NCI-H526 treated with DMSO at 0.1 percent for 48 hours (cell line): ENCODE measurements at regions not wholly inside any gene's neighbourhood (a gene's known extent, or its start where the extent isn't known, plus 50 kb on each side); places are given as distances from the start of the nearest gene placed in this dataset.
A peak's percentile ranks its signal among the peaks of the same experiment; 100 is the strongest.
"Not testable (repeated sequence)": the region's sequence is repeated elsewhere in the genome, so short reads cannot be mapped to it uniquely, and the experiment has no call there.

ENCODE experiments used
- DNase-seq: peaks from one replicate; lab custom pipeline; 2025; lab: John Stamatoyannopoulos, UW

DNA sequence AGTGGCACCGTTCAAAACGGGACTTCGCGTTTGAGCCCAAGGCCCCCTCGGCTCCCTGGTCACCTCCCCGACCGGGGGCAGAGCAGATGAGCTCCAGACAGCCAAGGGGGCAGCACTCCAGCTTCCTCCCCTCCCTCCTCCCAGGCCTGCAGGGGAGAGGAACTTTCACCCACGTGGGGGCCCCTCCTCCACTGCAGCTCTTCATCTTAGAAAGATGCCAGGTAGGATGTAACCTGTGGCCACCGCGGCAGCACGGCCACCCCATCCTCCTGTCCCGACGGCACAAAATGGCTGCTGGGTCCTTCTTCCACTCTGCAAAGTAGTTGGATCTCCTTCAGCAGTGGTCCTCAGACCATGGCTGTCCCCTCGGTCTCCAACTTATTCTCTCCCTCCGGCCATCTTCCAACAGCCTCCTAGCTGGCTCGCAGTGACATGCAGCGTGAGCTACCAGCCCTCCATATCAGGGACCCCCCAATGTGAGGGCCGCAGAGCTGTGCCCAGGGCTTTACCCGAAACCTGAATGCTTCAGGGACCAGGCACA, 94.5 kb upstream of the ID2 start:
- no peak for DNase-seq

DNA sequence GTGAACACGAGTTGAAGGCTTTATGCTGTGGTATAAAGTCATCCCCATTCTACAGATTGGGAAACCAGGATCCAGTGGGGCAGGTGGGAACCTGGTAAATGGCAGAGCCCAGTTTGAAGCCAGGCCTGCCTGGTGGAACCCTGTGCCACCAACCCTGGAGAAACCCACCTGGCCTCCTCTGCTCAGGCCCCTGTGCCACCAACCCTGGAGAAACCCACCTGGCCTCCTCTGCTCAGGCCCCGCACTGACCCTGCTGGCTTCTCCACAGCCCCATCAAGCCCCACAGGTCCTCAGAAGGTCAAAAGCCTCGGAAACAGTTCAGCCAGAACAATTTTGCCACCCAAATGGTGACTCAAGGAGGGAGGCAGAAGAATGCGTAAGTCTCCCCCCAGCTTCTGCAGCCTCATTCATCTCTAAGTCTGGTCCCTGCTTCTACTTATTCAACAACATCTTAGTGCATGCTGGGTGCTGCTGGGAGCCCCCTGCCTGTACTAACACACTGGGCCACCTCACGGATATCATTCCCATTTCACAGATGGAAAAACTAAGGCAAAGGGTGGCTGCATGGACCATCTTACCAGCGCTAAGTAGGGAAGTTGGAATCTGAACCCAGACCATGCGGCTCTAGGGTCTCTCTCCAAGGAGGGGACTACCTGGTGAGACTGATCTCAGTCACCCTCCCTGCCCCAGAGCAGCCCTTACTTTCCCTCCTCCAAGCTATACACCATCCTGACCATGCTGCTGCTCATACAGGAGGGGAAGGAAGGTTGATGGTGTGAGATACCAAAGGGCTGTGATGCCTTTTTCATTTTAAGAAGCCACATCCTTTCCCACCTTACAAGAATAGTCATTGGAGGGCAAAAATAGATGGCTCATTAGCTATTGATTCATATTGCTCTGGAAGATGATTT, 93.7 kb upstream of the ID2 start:
- DNase-seq, result no peak

DNA sequence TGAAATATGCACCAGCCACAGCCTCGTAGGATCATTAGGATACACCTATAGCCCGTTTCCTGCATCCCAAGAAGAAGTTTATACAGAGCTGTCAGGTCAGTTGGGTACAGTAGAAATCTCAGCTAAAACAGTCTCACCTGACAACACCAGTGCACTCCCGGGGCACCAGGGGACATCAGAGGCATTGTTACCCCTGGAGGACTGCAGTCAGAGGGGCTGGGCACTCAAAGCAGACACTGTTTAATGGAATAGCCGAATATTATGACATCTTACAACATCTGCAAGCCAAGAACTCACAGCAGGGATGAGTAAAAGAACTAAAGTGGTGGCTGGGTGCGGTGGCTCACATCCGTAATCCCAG, 93.0 kb upstream of the ID2 start:
- DNase-seq, result no peak

DNA sequence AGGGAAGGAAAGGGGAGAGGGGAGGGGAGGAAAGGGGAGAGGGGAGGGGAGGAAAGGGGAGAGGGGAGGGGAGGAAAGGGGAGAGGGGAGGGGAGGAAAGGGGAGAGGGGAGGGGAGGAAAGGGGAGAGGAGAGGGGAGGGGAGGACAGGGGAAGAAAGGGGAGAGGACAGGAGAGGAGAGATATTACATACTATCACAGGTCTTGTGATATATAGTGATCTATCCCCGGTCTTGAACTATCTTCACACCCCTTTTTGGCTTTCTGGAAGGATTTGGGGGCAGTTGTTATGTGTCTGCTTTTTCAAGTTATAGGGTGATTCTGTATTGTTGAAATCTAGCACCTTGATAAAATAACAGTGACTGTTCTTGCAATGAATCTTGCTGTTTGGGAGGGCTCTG, 92.1 kb upstream of the ID2 start:
- no peak for DNase-seq

DNA sequence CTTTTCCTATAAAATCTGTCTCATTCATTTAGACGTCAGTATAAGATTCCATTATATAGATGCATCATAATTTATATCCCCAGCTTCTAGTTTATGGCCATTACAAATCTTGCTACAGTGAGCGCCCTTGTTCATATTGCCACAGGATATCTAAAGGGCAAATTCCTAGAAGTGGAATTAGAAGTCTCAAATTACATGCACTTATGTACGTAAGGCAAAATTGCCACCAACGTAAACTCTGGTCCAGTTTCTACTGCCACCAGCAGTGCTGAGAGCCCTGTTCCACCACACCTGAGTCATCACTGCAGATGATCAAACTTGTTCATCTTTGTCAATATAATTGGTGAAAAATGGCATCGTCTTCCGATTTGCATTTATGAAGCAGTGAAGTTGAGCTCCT, 90.9 kb upstream of the ID2 start:
- DNase-seq, result peak; percentile 35

DNA sequence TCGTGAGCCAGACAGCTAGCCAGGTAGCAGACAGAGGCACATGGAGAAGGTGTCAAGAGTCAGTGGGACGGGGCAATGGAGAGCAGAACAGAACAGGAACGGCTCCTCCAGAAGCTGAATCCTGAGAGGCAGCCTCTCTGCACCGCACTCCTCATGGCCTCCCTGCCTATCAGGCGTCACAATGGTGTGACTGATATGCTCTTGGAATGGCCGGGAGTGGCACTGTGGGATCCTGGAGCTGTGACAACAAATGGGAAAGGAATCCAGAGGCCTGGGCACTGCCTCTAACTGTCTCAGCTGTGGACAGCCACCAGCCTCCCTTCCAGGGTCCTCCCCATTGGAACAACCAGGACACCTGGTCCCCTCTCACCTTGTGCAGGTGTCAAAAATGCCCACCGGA, 89.1 kb upstream of the ID2 start:
- DNase-seq, result no peak

DNA sequence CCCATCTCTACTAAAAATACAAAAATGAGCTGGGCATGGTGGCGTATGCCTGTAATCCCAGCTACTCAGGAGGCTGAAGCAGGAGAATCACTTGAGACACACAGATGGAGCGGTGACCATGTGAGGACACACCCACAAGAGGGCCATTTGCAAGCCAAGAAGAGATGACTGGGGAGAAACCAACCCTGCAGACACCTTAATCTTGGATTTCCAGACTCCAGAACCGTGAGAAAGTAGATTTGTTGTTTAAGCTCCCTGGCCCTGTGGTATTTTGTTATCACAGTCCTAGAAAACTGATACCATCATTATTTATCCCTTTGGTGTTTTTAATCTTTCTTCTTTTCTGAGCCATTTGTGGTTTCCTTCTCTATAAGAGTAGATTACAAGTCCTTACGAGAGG, 88.6 kb upstream of the ID2 start:
- DNase-seq, result no peak

DNA sequence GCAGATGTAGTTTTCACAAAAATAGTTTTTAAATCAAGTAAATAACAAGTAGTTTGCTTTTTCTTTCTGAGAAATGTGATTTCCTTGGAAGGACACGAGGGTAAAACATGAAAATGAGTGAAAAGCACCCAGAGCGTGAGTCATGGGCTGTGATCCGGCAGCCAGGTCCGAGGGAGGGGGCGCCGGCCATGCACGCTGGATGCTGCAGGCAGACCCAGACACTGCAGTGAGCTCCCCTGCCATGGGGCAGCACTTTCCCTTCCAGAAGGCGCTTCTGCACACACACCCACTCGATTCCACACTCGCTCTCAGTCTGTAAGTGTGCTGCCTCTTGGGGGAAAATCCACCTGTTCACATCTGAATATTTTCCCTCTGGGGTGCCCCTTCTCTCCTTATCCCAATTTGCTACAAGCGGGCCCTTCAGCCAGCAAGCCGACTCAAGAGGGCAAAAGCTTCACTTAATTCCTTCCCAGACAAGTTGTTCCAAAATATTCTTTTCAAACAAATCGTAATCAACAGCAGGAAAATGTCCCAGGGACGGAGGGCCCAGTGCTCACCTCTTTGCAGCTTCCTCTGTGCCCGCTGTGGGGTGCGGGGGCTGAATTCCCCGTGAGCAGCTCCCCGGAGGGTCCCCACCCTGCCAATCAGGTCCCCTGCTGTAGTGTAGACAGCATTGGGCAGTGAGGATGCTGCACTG, 87.0 kb upstream of the ID2 start:
- no peak for DNase-seq

DNA sequence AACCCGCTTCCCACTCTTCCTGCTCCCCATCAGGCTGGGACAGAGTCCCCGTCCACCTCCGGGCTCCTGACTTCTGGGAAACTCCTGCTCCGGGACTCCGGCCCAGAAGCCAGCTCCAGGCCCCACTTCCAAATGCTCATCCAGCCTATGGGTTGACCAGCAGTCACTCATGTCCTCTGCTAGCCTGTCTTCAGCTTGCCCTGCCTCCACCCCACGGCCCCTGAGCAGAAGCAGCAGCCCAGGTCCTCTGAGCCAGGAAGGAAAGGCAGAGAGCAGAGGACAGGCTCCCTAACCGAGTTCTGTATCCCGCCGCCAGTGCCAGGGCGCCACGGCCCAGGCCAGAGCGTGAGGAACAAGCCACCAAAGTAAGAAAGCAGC, 86.4 kb upstream of the ID2 start:
- DNase-seq, result no peak

DNA sequence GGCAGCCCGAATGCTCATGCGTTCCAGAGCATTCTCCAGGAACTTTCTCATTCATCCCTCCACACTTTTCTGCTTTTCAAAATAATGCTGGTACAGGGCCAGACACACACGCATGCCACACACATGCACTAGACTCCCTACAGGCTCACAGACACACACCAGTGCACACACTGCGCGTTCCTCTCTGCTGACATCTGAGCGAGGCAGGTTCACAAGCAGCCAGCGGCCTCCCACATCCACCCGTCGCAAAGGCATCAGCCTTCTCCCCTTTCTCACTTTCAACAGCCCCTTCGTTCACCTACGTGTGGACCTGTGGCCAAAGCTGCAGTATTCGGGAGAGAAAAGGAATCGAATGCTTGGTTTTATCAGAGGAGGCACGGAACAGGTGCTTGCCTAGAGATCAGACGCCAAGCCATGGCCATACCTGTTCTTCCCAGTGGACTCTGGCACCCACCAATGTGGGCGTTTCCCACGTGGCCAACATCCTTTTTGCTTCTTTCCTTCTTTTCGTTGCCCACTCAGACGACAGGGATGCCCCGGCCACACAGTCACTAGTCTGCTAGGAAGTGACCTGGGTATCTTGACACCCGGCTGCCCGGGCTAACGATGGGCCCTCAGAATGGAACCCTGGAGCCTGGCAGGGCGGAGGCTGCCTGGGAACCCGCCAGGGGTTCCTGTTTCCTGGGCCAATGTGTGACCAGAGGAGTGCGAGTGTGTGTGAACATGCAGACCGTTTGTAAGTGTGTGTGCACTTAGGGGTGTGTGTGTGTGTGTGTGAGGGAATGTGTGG, 85.8 kb upstream of the ID2 start:
- DNase-seq, result no peak

DNA sequence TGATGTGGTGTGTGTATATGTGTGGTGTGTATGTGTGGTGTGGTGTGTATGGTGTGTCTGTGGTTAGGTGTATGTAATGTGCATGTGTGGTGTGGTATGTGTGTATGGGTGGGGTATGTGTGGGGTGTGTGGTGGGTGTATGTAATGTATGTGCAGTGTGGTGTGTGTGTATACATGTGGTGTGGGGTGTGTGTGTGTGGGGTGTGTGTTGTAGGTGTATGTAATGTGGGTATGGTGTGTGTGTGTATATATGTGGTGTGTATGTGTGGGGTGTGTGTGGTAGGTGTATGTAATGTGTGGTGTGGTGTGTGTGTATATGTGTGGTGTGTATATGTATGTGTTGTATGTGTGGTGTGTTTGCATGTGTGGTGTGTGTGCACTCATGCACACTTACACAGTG, 84.8 kb upstream of the ID2 start:
- no peak for DNase-seq

DNA sequence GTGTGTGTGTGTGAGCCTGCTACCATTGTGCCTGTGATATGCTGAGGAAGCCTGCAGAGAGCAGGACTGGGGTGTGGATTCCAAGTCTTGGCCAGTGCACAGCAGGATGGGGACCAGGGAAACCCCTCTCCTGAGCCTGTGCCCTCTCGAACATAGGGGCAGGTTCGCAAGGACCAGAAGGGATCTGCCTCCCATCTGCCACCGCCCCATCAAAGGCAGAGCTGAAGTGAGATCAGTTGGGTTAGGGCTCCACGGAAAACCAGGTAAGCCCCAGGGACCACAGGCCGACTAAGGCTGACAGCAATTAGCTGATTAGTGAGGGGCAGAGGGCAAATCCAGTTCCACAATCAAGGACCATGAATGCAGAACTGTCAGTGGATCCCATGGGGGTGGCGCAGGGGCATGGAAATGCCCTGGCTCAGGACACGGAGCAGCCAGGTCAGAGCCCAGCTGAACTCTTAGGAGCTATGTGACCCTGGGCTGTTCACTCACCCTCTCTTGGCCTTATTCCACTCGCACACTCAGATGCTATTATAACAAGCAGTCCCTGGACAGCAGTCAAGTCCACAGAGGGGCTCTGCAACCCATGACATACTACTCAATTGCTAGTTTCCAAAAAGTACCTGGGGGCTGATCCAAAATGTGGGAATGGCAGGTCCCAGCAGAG, 84.2 kb upstream of the ID2 start:
- no peak for DNase-seq

DNA sequence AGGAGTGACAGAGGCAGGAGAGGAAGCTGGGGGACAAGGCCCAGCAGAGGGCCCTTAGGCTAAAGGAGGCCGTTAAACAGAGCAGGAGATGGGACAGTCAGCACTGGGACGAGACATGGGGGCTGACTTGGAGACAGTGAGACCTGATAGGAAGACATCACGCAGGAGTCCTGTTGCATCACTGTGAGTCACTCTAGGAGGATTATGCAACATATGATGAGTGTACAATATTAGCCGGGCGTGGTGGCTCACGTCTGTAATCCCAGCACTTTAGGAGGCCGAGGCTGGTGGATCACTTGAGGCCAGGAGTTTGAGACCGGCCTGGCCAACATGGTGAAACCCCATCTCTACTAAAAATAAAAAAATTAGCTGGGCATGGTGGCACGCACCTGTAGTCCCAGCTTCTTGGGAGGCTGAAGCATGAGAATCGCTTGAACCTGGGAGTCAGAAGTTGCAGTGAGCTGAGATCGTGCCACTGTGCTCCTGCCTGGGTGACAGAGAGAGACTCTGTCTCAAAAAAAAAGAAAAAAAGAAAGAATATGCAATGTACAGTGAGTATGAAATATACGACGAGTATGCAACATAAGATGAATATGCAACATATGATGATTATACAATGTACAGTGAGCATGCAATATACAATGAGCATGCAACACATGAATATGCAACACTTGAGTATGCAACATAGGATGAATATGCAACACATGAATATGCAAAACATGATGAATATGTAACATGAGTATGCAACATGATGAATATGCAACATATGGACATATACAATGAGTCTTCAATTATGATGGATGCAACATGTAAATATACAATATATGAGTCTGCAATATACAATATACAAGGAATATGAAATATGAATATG, 83.3 kb upstream of the ID2 start:
- no peak for DNase-seq

DNA sequence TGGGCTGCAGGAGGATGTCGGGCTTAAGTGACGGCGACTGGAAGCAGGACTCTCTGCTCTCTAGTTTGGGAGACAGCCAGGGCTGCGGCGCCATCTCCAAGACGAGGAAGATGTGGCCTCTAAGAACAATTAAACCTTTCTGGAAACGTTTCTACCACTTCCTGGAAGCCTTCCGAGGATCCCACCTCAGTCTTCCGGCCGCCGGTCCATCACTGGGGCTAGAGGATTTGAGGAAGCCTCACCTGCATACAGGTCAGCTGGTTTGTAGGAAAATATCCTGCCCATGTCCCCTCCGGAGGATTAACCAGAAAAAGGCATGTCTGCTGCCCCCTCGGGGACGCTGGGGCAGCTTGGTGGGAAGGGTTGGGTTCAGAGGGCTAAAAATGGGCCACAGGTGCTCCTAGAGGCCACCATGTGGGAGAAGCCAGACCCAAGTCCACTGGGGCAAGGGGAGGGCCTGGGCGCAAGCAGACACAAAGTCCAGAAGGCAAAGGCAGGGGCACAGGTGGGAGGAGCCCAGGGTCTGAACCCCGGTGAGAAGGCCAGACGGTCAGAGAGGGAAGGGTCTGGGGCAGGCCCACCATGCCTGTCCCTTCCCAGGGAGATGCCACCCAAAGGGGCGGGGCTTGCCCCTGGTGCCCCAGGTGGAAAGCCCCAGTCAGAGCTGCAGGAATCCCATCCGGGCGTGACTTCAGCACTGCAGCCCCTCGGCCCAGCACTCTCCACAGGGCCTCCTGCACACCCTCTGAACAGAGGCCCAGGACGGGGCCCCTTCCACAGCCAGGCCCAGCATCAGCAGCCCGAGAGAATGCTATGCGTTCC, 82.2 kb upstream of the ID2 start:
- no peak for DNase-seq

DNA sequence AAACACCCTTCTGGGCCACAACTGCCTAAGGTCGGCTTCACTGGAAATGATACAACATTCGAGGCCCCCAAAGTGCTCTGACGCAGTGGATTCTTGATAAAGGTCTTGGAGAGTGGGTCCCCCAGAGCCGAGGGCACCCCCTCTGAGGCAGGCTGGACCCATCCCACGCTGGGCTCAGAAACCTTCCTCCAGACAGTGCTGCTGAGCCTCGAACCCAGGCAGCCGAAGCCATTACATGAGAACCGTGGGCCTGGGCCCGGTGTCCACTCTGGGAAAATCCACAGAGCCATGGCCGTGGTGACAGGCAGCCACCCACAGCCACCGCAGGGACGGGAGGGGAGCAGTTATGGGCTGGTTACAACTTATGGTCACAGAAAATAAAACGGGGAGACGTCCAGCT, 81.4 kb upstream of the ID2 start:
- no peak for DNase-seq

DNA sequence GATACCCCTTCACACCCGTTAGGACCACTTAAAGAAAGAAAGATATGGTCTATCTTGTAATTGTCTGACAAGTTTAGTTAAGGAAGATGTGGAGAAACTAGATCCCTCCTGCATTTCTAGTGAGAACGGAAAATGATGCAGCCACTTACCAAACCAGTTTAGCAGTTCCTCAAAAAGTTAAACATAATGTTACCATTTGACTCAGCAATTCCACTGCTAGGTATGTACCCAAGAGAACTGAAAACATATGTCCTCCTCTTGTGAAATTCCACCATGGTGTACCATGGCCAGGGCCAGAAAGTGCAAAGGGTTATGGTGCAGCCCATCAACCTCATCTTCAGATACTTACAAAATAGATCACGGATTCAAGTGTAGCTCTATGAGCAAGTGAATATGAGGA, 79.0 kb upstream of the ID2 start:
- DNase-seq, result no peak

DNA sequence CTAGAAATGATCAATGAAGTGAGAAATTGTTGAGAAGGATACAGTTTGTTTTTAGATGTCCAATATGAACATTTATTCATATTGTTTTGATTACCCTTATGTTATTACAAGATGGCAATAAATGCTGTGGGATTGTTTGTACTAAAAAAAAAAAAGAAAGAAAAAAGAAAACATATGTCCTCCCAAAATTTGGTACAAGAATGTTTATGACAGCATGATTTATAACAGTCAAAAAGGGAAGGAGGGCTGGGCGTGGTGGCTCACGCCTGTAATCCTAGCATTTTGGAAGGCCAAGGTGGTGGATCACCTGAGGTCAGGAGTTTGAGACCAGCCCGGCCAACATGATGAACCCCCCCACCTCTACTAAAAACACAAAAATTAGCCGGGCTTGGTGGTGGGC, 78.5 kb upstream of the ID2 start:
- not testable (repeated sequence) for DNase-seq

DNA sequence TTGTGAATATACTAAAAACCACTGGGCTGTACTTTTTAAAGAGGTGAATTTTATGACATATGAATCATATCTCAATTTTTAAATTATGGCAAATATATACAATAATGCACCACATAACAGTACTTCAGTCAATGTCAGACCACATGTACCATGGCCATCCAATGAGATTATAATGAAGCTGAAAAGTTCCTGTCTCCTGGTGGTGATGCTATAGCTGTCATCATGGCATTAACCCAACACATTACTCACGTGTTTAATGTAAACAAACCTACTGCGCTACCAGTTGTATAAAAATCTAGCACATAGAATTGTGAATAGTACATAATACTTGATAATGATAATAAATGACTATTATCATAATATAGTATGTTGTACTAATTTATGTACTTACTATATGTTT, 77.6 kb upstream of the ID2 start:
- DNase-seq, result no peak

DNA sequence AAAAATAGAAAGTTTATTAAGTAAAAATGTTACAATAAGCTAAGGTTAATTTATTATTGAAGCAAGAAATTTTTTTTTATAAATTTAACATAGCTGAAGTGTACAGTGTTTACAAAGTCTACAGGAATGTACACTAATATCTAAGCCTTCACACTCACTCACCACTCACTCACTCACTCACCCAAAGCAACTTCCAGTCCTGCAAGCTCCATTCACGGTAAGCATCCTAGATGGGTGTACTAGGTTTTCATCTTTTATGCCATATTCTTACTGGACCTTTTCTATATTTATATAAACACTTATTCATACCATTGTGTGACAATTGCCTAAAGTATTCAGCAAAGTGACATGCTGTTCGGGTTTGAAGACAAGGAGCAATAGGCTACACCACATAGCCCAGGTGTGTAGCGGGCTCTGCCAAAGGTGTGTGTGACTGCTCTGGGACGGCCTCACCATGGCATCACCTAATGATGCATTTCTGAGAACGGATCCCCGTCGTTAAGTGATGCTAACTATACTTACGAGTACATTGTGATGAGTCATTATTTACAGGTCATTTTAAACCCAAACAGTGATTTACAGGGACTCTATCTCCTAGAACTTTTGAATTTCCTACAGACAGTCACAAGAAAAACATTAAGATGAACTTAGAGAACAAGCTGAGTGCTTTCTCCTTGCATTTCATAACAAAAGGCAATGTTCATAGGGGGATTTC, 76.3 kb upstream of the ID2 start:
- DNase-seq, result no peak

DNA sequence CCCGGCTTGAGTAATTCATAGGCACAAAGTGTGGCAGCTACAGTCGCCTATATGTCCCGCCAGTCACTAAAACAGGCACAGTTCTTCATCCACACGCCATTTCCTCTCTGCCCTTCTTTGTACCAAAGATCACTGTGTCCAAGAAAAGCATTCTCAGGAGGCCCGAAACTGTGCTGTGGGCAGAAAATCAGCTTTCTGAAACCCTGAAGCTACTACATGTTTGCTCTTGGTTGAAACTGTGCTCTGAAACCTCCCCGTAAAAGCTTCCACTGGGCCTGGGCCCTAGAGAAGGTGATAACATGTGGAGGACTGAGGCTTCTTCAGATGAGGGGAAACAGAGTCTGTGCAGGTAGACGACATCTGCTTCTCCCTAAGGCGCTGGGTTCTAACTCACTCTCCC, 75.6 kb upstream of the ID2 start:
- DNase-seq, result no peak
